ENCODE measurements at regions not wholly inside any gene's neighbourhood (a gene's known extent, or its start where the extent isn't known, plus 50 kb on each side); places are given as distances from the start of the nearest gene placed in this dataset.
"Not testable (repeated sequence)": the region's sequence is repeated elsewhere in the genome, so short reads cannot be mapped to it uniquely, and the experiment has no call there.

GRCh38 chr10:9081961-9082360 is 1027.5 kb downstream of the GATA3 start:
- DNase-seq: no peak

GRCh38 chr10:9091530-9092093 is 1037.1 kb downstream of the GATA3 start:
- no peak for DNase-seq

GRCh38 chr10:9096288-9096687 is 1041.8 kb downstream of the GATA3 start:
- no peak for DNase-seq

GRCh38 chr10:9097206-9097990 is 1042.9 kb downstream of the GATA3 start:
- DNase-seq: no peak

GRCh38 chr10:9097991-9098306 is 1043.5 kb downstream of the GATA3 start:
- DNase-seq: no peak

- DNase-seq: no peak
These were observed 1047.5 kb downstream of the GATA3 start for GRCh38 chr10:9102026-9102425.

- DNase-seq: no peak
These were observed 1048.8 kb downstream of the GATA3 start for GRCh38 chr10:9103301-9103700.

- no peak for DNase-seq
These were observed 1057.5 kb downstream of the GATA3 start for GRCh38 chr10:9111976-9112375.

- DNase-seq: no peak
These were observed 1072.2 kb downstream of the GATA3 start for GRCh38 chr10:9126728-9127127.

GRCh38 chr10:9137368-9137767 is 1082.9 kb downstream of the GATA3 start:
- DNase-seq: no peak

- not testable (repeated sequence) for DNase-seq
These were observed 1084.3 kb downstream of the GATA3 start for GRCh38 chr10:9138829-9139228.

GRCh38 chr10:9140373-9140772 is 1085.9 kb downstream of the GATA3 start:
- DNase-seq: no peak

GRCh38 chr10:9147475-9147874 is 1093.0 kb downstream of the GATA3 start:
- DNase-seq: no peak

- no peak for DNase-seq
These were observed 1094.6 kb downstream of the GATA3 start for GRCh38 chr10:9149134-9149533.

GRCh38 chr10:9153057-9153456 is 1098.6 kb downstream of the GATA3 start:
- not testable (repeated sequence) for DNase-seq

- DNase-seq: no peak
These were observed 1103.2 kb downstream of the GATA3 start for GRCh38 chr10:9157656-9158055.

GRCh38 chr10:9158675-9159074 is 1104.2 kb downstream of the GATA3 start:
- no peak for DNase-seq

- no peak for DNase-seq
These were observed 1105.8 kb downstream of the GATA3 start for GRCh38 chr10:9160275-9160674.

- no peak for DNase-seq
These were observed 1109.2 kb downstream of the GATA3 start for GRCh38 chr10:9163699-9164098.

GRCh38 chr10:9166770-9167169 is 1112.3 kb downstream of the GATA3 start:
- DNase-seq: no peak

GRCh38 chr10:9172276-9172675 is 1117.8 kb downstream of the GATA3 start:
- no peak for DNase-seq

GRCh38 chr10:9175200-9175599 is 1120.7 kb downstream of the GATA3 start:
- DNase-seq: no peak

- not testable (repeated sequence) for DNase-seq
These were observed 1128.9 kb downstream of the GATA3 start for GRCh38 chr10:9183197-9183880.

Measured in NCI-H1417 (cell line).